ENCODE measurements at regions not wholly inside any gene's neighbourhood (a gene's known extent, or its start where the extent isn't known, plus 50 kb on each side); places are given as distances from the start of the nearest gene placed in this dataset.

DNA sequence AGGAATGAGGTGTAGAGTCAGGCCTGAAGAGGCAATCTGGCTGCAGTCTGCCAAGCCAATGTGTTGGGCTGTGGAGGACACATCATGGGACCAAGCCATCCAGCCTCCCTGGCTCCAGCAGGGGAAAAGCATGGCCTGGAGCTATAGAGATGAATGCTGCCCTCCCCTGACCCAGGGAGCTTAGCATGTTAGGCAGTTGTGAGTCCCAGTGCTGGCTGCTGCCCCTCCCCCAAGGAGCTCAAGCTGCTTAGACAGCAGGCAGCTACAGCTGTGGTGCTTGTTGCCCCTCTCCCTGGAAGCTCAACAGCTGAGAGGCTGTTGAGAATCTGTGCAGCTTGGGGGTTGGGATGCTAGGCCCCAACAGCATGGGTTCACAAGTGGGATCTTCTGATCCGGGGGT is 85.6 kb upstream of the DNAJC19 start:
- Histone ChIP-seq H3K36me3 (ENCODE audit: control insufficient read depth, insufficient read depth, low read length) (no peaks in the 10 kb centered on the region), H3K4me3 (ENCODE audit: low read depth, low read length) (no peak overlapping the region), H3K4me1 (no peaks in the 10 kb centered on the region), H3K9me3 (no peaks in the 10 kb centered on the region), H3K27me3 (replicated peaks; ENCODE audit: control insufficient read depth, insufficient read depth, low read length) (no peaks in the 10 kb centered on the region)
- H3K9me3 Mint-ChIP-seq (ENCODE audit: unreplicated experiment): peaks cover 9% of the 10 kb centered on the region
- no peak overlapping the region for H3K4me3 Mint-ChIP-seq (ENCODE audit: unreplicated experiment)
- POLR2A ChIA-PET: no interaction called here
- H3K36me3 Mint-ChIP-seq (ENCODE audit: insufficient read depth, unreplicated experiment): no peaks in the 10 kb centered on the region
- no peaks in the 10 kb centered on the region for H3K4me1 Mint-ChIP-seq (ENCODE audit: low read depth, unreplicated experiment)
- no peak for DNase-seq
- no peak overlapping the region for H3K27ac Mint-ChIP-seq (ENCODE audit: unreplicated experiment)
- CTCF ChIA-PET: no interaction called here
- TF ChIP-seq, protein P1, sequence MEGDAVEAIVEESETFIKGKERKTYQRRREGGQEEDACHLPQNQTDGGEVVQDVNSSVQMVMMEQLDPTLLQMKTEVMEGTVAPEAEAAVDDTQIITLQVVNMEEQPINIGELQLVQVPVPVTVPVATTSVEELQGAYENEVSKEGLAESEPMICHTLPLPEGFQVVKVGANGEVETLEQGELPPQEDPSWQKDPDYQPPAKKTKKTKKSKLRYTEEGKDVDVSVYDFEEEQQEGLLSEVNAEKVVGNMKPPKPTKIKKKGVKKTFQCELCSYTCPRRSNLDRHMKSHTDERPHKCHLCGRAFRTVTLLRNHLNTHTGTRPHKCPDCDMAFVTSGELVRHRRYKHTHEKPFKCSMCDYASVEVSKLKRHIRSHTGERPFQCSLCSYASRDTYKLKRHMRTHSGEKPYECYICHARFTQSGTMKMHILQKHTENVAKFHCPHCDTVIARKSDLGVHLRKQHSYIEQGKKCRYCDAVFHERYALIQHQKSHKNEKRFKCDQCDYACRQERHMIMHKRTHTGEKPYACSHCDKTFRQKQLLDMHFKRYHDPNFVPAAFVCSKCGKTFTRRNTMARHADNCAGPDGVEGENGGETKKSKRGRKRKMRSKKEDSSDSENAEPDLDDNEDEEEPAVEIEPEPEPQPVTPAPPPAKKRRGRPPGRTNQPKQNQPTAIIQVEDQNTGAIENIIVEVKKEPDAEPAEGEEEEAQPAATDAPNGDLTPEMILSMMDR (IDR thresholded peaks at IDR 0.05; ENCODE audit: insufficient read depth in 1 of 2, low read depth in 1 of 2, low read length in 1 of 2, severe bottlenecking in 1 of 2, unreplicated experiment in 1 of 2): no peak
- BruUV-seq (replicated peaks): no TSS peak
- peaks cover 9% of the 10 kb centered on the region for H3K27me3 Mint-ChIP-seq (ENCODE audit: insufficient read depth, unreplicated experiment)
- intact Hi-C loops (cut with micrococcal nuclease; ENCODE audit: unreplicated experiment): loop anchor here (10.0 kb wide), 1 partner anchor 270 kb away; no protein-coding TSS in a partner anchor

DNA sequence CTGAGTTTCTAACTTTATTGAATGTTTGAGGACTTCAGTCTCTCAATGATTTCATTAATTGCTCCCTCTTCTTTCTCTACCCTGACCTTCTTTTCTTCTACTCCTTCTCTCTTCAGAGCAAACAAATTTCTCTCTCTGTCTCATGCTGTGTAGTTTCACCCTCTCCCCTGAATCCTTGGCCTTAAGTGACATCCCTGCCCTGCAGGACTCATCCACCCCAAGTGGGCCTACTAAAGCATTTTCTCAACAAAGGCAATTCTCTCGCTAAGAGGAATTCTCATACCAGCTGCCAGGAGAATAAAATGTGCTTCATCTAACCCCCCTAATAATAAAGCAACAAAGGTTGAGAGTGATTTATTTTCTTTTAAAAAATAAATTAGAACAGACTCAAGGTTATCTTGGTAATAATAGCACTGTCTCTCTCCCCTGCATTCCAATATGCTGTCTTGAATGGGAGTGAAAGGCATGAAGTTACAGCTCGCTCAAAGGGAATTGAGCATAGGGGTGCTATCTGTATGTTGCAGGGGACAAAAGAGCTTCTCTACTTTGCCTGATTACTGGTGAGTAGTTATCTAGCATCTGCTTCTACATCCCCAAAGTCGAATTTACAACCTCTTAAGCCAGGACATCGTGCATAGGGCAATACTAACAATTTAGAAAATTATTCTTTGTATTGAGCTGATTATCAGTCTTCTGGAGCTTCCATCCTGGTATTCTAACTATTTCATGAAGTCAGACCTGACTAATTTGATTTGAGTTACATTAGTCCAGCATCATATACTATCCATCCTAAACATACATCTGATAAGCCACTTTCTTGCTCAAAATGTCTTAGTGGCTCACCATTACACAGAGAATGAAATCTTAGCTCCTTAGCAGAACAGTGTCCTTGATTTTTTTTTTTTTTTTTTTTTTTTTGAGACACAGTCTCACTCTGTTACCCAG is 76.9 kb upstream of the DNAJC19 start:
- POLR2A ChIA-PET: no interaction called here
- CTCF ChIA-PET: no interaction called here
- no peak for DNase-seq
- Histone ChIP-seq H3K9me3 (no peaks in the 10 kb centered on the region), H3K4me1 (no peaks in the 10 kb centered on the region), H3K4me3 (ENCODE audit: low read depth, low read length) (no peak overlapping the region), H3K27me3 (replicated peaks; ENCODE audit: control insufficient read depth, insufficient read depth, low read length) (no peaks in the 10 kb centered on the region), H3K36me3 (ENCODE audit: control insufficient read depth, insufficient read depth, low read length) (no peaks in the 10 kb centered on the region)
- TF ChIP-seq, protein P1 (IDR thresholded peaks at IDR 0.05; ENCODE audit: insufficient read depth in 1 of 2, low read depth in 1 of 2, low read length in 1 of 2, severe bottlenecking in 1 of 2, unreplicated experiment in 1 of 2): no peak
- H3K36me3 Mint-ChIP-seq (ENCODE audit: insufficient read depth, unreplicated experiment): no peaks in the 10 kb centered on the region
- no peaks in the 10 kb centered on the region for H3K9me3 Mint-ChIP-seq (ENCODE audit: unreplicated experiment)
- no peak overlapping the region for H3K4me3 Mint-ChIP-seq (ENCODE audit: unreplicated experiment)
- intact Hi-C loops (cut with micrococcal nuclease; ENCODE audit: unreplicated experiment): no loop called here
- BruUV-seq (replicated peaks): no TSS peak
- H3K27ac Mint-ChIP-seq (ENCODE audit: unreplicated experiment): no peak overlapping the region
- peaks cover 4% of the 10 kb centered on the region for H3K27me3 Mint-ChIP-seq (ENCODE audit: insufficient read depth, unreplicated experiment)
- H3K4me1 Mint-ChIP-seq (ENCODE audit: low read depth, unreplicated experiment): no peaks in the 10 kb centered on the region

DNA sequence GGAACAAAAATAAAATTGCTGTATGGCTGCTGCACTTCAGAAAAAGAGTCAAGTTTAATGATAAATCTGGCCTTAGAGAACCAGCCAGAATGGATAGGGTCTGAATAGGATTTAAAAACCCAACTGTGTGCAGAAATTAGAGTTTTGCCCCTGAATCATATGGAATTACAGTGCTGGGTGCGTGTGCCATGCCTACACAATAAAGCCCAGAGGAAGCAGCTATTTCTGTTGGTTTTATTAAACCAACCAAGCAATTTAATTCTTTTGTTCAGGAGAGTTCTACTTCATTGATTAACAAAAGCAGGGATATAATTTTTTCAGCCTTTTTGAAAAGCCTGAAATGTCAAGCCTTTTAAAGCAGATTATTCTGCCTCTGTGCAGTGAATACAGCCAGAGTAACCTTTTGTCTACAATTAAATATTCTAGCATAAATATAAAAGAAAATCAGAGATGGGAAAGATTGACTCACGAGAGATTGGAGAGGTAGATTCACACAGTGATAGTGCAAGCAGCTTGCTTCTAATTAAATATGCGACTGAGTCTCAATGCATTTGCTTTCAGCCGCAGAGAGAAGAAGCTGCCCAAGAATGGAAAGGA is 66.7 kb upstream of the DNAJC19 start:
- H3K36me3 ChIP-seq (ENCODE audit: control insufficient read depth, insufficient read depth, low read length): no peaks in the 10 kb centered on the region
- Mint-ChIP-seq H3K27me3 (ENCODE audit: insufficient read depth, unreplicated experiment) (no peaks in the 10 kb centered on the region), H3K36me3 (ENCODE audit: insufficient read depth, unreplicated experiment) (no peaks in the 10 kb centered on the region), H3K27ac (ENCODE audit: unreplicated experiment) (no peak overlapping the region), H3K4me1 (ENCODE audit: low read depth, unreplicated experiment) (no peaks in the 10 kb centered on the region), H3K9me3 (ENCODE audit: unreplicated experiment) (no peaks in the 10 kb centered on the region), H3K4me3 (ENCODE audit: unreplicated experiment) (no peak overlapping the region)
- BruUV-seq (replicated peaks): no TSS peak
- no peaks in the 10 kb centered on the region for H3K27me3 ChIP-seq (replicated peaks; ENCODE audit: control insufficient read depth, insufficient read depth, low read length)
- DNase-seq: no peak
- intact Hi-C loops (cut with micrococcal nuclease; ENCODE audit: unreplicated experiment): no loop called here
- ChIA-PET CTCF (no interaction called here), POLR2A (no interaction called here)
- H3K4me1 ChIP-seq: peaks cover 6% of the 10 kb centered on the region; the same call in 1 of the 2 replicates
- TF ChIP-seq, protein P1 (IDR thresholded peaks at IDR 0.05; ENCODE audit: insufficient read depth in 1 of 2, low read depth in 1 of 2, low read length in 1 of 2, severe bottlenecking in 1 of 2, unreplicated experiment in 1 of 2): no peak
- H3K4me3 ChIP-seq (ENCODE audit: low read depth, low read length): no peak overlapping the region
- H3K9me3 ChIP-seq: no peaks in the 10 kb centered on the region

Measured in Caco-2 (cell line).